ENCODE measurements at regions not wholly inside any gene's neighbourhood (a gene's known extent, or its start where the extent isn't known, plus 50 kb on each side); places are given as distances from the start of the nearest gene placed in this dataset.
"Not testable (repeated sequence)": the region's sequence is repeated elsewhere in the genome, so short reads cannot be mapped to it uniquely, and the experiment has no call there.

- TF ChIP-seq CTCF (IDR thresholded peaks at IDR 0.05) = no peak
- 50 to 56% (median 50%) methylated on average over 2 of the region's 2 CpGs for WGBS, 3 donors
- Histone ChIP-seq H3K9me3 (no peaks in the 10 kb centered on the region), H3K27ac (no peak overlapping the region), H3K27me3 (ENCODE audit: insufficient read depth in 3 of 3, low read length in 2 of 3) (no peaks in the 10 kb centered on the region), H3K4me3 (no peak overlapping the region), H3K4me1 (no peaks in the 10 kb centered on the region), H3K36me3 (ENCODE audit: insufficient read depth in 1 of 2, low read depth in 1 of 2) (no peaks in the 10 kb centered on the region)
- ATAC-seq (no peak), DNase-seq (no peak)
- intact Hi-C loops (cut with DNase I) = no loop called here
These were observed 147.4 kb upstream of the HTR1E start for GRCh38 chr6:86789779-86790411.

GRCh38 chr6:86782328-86782727 lies 155.0 kb upstream of the HTR1E start:
- ATAC-seq (no peak), DNase-seq (no peak)
- H3K4me1 ChIP-seq = no peaks in the 10 kb centered on the region
- H3K4me3 ChIP-seq = no peak overlapping the region
- intact Hi-C loops (cut with DNase I) = no loop called here
- no peaks in the 10 kb centered on the region for H3K36me3 ChIP-seq (ENCODE audit: insufficient read depth in 1 of 2, low read depth in 1 of 2)
- no peaks in the 10 kb centered on the region for H3K27me3 ChIP-seq (ENCODE audit: insufficient read depth in 3 of 3, low read length in 2 of 3)
- no peak for TF ChIP-seq CTCF (IDR thresholded peaks at IDR 0.05)
- no peaks in the 10 kb centered on the region for H3K9me3 ChIP-seq
- H3K27ac ChIP-seq = no peak overlapping the region

- H3K4me3 ChIP-seq = no peak overlapping the region
- ATAC-seq (no peak), DNase-seq (no peak)
- no peaks in the 10 kb centered on the region for H3K36me3 ChIP-seq (ENCODE audit: insufficient read depth in 1 of 2, low read depth in 1 of 2)
- intact Hi-C loops (cut with DNase I) = no loop called here
- no peaks in the 10 kb centered on the region for H3K27me3 ChIP-seq (ENCODE audit: insufficient read depth in 3 of 3, low read length in 2 of 3)
- no peaks in the 10 kb centered on the region for H3K9me3 ChIP-seq
- WGBS, 3 donors = 74 to 87% (median 82%) methylated on average over 2 of the region's 2 CpGs
- no peak overlapping the region for H3K27ac ChIP-seq
- H3K4me1 ChIP-seq = no peaks in the 10 kb centered on the region
- TF ChIP-seq CTCF (IDR thresholded peaks at IDR 0.05) = no peak
These were observed 156.4 kb upstream of the HTR1E start for GRCh38 chr6:86780923-86781322.

- intact Hi-C loops (cut with DNase I) = no loop called here
- ATAC-seq = no peak
- DNase-seq = no peak
- Histone ChIP-seq H3K9me3 (no peaks in the 10 kb centered on the region), H3K36me3 (ENCODE audit: insufficient read depth in 1 of 2, low read depth in 1 of 2) (no peaks in the 10 kb centered on the region), H3K4me1 (no peaks in the 10 kb centered on the region), H3K27me3 (ENCODE audit: insufficient read depth in 3 of 3, low read length in 2 of 3) (no peaks in the 10 kb centered on the region), H3K4me3 (no peak overlapping the region), H3K27ac (no peak overlapping the region)
- TF ChIP-seq CTCF (IDR thresholded peaks at IDR 0.05) = no peak
These were observed 161.4 kb upstream of the HTR1E start for GRCh38 chr6:86775893-86776292.

GRCh38 chr6:86765211-86765610 lies 172.1 kb upstream of the HTR1E start:
- intact Hi-C loops (cut with DNase I) = no loop called here
- WGBS, 3 donors = 83 to 88% (median 87%) methylated on average over 1 of the region's 1 CpG
- H3K9me3 ChIP-seq = no peaks in the 10 kb centered on the region
- H3K4me3 ChIP-seq = no peak overlapping the region
- DNase-seq (no peak), ATAC-seq (no peak)
- TF ChIP-seq CTCF (IDR thresholded peaks at IDR 0.05) = no peak
- no peaks in the 10 kb centered on the region for H3K4me1 ChIP-seq
- no peaks in the 10 kb centered on the region for H3K27me3 ChIP-seq (ENCODE audit: insufficient read depth in 3 of 3, low read length in 2 of 3)
- no peaks in the 10 kb centered on the region for H3K36me3 ChIP-seq (ENCODE audit: insufficient read depth in 1 of 2, low read depth in 1 of 2)
- no peak overlapping the region for H3K27ac ChIP-seq

GRCh38 chr6:86759953-86760352 lies 177.4 kb upstream of the HTR1E start:
- H3K4me3 ChIP-seq; ATAC-seq; H3K27me3 ChIP-seq (ENCODE audit: insufficient read depth in 3 of 3, low read length in 2 of 3); H3K36me3 ChIP-seq (ENCODE audit: insufficient read depth in 1 of 2, low read depth in 1 of 2); H3K4me1 ChIP-seq; H3K27ac ChIP-seq; DNase-seq; H3K9me3 ChIP-seq; intact Hi-C loops (cut with DNase I): not testable (repeated sequence)

Data from psoas muscle (tissue), 7 donors.